Thyroid gland (tissue), 4 donors: ENCODE measurements at regions not wholly inside any gene's neighbourhood (a gene's known extent, or its start where the extent isn't known, plus 50 kb on each side); places are given as distances from the start of the nearest gene placed in this dataset.

Experiments used
- CTCF ChIP-seq, 6 experiments: fragments of 200-600 bp in 3 of 6; fragments of 450-650 bp in 3 of 6; sonication (generic) in 3 of 6; IDR thresholded peaks; one replicate each; pipeline ENCODE4 v1.5.1; 2016 to 2019; ENCODE audit warnings: antibody characterized with exemption in 6 of 6, mild to moderate bottlenecking in 2 of 6, inconsistent platforms in 1 of 6, moderate library complexity in 1 of 6
- POLR2A ChIP-seq, 2 donors: fragments of 450-650 bp; IDR thresholded peaks; one replicate each; pipeline ENCODE4 v1.6.1; 2017; ENCODE audit warnings: antibody characterized with exemption in 2 of 2, mild to moderate bottlenecking in 2 of 2, moderate library complexity in 1 of 2

GRCh38 chr6:43873806-43874714, 104.0 kb downstream of the VEGFA start:
- TF ChIP-seq CTCF (IDR thresholded peaks at IDR 0.05) (no peak), POLR2A (IDR thresholded peaks at IDR 0.05) (peak in 1 of 2 donors; percentile 57)
